Lower leg skin (tissue), 4 donors: ENCODE measurements at regions not wholly inside any gene's neighbourhood (a gene's known extent, or its start where the extent isn't known, plus 50 kb on each side); places are given as distances from the start of the nearest gene placed in this dataset.

ENCODE experiments used
- DNase-seq, 2 donors: peaks; one replicate each; pipeline ENCODE4 v3.0.0-alpha.2; 2019; ENCODE audit warnings: low spot score in 2 of 2
- H3K4me3 ChIP-seq: fragments of 200-600 bp; sonication (generic); 2 replicates; pipeline ENCODE4 v1.5.1; 2017; ENCODE audit warnings: mild to moderate bottlenecking, low read depth; ENCODE audit not compliant: poor library complexity, severe bottlenecking
- POLR2A ChIP-seq, 2 donors: fragments of 450-650 bp; IDR thresholded peaks; one replicate each; pipeline ENCODE4 v1.6.1; 2016 to 2017; ENCODE audit warnings: antibody characterized with exemption in 2 of 2, mild to moderate bottlenecking in 1 of 2, moderate library complexity in 1 of 2
- WGBS, 2 donors: methylation state at CpG; one replicate each; pipeline ENCODE4 v1.1.5; 2018; 5-methylcytosine and 5-hydroxymethylcytosine counted together
- intact Hi-C: fragments of 100-400 bp; cut with DNase I; formaldehyde crosslinking; loops from one replicate; pipeline ENCODE4 v1.15.0; 2023; ENCODE audit warnings: low total_unique reads
- TF ChIP-seq, protein P1 (sequence below), 3 donors: fragments of 450-650 bp; IDR thresholded peaks; one replicate each; pipeline ENCODE4 v1.5.1; 2016; ENCODE audit warnings: antibody characterized with exemption in 3 of 3, mild to moderate bottlenecking in 3 of 3, moderate library complexity in 2 of 3

DNA sequence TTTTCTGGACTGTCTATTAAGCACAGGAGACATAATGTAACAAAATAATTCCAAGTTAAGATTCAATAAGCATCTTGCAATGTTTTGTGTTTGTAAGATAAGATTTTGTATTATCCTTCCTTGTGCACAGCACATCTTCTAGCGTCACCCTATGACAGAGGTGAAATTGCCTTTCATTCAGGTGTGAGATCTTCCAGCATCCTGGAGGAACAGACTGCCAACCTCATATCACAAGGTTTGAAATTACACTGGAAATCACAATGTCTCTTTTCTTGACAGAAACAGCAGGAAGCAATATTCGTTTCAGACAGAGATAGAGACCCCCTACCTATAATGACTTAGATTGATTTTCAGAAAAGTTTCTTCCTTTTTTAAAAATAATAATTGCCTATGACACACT, 668.6 kb downstream of the GABRG1 start:
- intact Hi-C loops: no loop called here
- no peak for TF ChIP-seq POLR2A (IDR thresholded peaks at IDR 0.05)
- TF ChIP-seq, protein P1, sequence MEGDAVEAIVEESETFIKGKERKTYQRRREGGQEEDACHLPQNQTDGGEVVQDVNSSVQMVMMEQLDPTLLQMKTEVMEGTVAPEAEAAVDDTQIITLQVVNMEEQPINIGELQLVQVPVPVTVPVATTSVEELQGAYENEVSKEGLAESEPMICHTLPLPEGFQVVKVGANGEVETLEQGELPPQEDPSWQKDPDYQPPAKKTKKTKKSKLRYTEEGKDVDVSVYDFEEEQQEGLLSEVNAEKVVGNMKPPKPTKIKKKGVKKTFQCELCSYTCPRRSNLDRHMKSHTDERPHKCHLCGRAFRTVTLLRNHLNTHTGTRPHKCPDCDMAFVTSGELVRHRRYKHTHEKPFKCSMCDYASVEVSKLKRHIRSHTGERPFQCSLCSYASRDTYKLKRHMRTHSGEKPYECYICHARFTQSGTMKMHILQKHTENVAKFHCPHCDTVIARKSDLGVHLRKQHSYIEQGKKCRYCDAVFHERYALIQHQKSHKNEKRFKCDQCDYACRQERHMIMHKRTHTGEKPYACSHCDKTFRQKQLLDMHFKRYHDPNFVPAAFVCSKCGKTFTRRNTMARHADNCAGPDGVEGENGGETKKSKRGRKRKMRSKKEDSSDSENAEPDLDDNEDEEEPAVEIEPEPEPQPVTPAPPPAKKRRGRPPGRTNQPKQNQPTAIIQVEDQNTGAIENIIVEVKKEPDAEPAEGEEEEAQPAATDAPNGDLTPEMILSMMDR (IDR thresholded peaks at IDR 0.05): no peak
- no peak overlapping the region for H3K4me3 ChIP-seq
- 70 to 72% methylated on average over 2 of the region's 2 CpGs for WGBS, 2 donors
- no peak for DNase-seq

DNA sequence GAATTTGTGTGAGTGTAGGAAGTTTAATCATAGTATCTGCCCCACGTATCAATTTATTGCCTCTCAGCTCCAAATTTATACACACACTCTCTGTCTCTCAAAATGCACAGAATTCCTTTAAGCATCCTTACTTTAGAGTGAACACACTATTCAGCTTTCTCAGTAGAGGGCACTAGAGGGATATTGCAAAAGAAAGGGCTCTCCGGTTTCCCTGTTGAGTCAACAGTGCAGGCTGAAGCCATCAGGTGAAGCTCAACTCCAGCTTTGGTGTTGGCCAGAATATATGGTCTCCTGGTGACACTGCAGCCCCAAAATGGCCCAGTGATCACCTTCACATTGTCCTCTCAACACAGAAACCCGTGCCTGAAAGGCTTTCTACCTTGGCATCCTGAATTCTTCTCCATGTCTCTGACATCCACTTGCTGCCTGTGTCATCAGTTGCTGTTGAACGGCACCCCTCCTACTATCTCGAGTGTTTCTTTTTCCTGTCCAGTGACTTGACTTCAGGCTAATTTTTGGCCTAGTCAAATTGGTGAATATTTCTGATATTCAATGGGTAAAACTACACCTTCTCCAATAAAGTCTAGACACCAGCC, 670.5 kb downstream of the GABRG1 start:
- no peak for DNase-seq
- WGBS, 2 donors: 34% methylated on average over 5 of the region's 5 CpGs
- no peak overlapping the region for H3K4me3 ChIP-seq
- TF ChIP-seq, protein P1 (IDR thresholded peaks at IDR 0.05): no peak
- TF ChIP-seq POLR2A (IDR thresholded peaks at IDR 0.05): no peak
- intact Hi-C loops: no loop called here

DNA sequence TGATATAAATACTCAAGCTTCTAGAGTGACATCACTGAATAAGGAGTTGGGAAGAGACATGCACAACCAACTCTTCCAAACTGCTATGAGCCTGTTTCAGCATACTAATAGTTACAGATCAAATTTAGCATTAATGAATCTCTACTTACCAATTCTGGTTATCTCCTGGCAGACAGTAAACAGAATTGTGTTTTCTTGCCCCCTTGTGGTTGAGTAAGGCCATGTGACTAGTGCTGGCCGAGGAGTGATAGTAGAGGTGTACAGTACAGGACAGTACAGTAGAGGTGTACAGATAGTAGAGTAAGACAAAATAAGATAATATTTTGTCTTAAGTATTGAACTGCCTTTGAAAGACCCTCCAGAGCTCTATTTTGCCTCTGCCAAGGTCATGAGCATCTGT, 681.4 kb downstream of the GABRG1 start:
- WGBS, 2 donors: 77% methylated on average over 1 of the region's 1 CpG
- TF ChIP-seq, protein P1 (IDR thresholded peaks at IDR 0.05): no peak
- TF ChIP-seq POLR2A (IDR thresholded peaks at IDR 0.05): no peak
- no peak overlapping the region for H3K4me3 ChIP-seq
- intact Hi-C loops: no loop called here
- no peak for DNase-seq

DNA sequence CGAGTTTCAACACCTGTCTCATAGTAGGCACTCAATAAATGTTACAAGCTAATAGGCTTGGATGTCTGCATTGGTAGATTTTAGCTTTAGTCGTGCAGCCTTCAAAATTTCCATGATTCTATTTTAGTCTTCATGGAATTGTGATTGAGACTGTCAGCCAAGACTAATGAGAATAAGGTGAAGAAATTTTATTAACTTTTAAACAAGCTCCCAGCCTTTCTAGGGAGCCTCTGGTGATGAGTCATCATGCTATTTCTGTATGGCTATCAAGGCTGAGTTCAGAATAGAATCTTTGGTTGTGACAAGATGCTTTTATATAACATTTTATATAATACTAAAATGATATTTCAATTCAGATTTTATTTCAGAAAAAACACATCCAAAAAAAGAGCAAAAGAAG, 685.8 kb downstream of the GABRG1 start:
- no peak for DNase-seq
- H3K4me3 ChIP-seq: no peak overlapping the region
- intact Hi-C loops: no loop called here
- 23 to 25% methylated on average over 2 of the region's 2 CpGs for WGBS, 2 donors
- TF ChIP-seq, protein P1 (IDR thresholded peaks at IDR 0.05): no peak
- TF ChIP-seq POLR2A (IDR thresholded peaks at IDR 0.05): no peak

DNA sequence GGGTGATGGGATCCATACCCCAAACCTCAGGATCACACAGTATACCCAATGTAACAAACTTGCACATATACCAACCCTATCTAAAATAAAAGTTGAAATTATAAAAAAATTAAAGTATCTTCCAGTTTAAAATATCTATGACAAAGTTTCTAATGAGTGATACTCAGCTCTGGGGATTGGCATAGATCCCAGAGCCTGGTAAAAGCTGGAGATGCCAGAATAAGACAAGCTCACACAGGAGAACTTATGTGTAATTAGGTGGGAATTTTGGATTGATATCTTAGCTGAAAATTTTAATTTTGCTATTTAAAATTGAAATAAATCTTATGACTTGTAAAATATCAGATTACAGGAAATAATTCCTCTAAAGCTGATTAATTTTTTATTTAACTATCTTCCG, 686.5 kb downstream of the GABRG1 start:
- no peak overlapping the region for H3K4me3 ChIP-seq
- 26 to 69% methylated on average over 1 of the region's 1 CpG for WGBS, 2 donors
- DNase-seq: no peak
- intact Hi-C loops: no loop called here
- TF ChIP-seq, protein P1 (IDR thresholded peaks at IDR 0.05): no peak
- no peak for TF ChIP-seq POLR2A (IDR thresholded peaks at IDR 0.05)

DNA sequence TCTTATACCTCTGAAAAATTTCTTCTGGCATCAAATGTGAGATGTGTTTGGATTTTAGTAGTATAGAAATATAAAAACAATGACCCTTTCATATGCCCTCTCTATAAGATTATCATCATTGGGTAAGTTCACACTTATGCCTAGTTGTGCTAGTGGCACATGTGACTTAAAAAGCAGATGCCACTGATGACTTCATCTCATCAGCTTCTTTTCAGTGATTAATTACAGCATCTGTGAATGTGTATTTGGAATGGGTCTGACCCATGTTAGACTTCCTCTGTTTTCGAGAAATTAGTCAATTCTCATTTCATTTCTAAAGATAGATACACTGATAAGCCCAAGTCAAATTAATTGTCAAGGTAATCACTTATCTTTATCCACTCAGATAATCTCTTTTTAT, 698.7 kb downstream of the GABRG1 start:
- 36 to 53% methylated on average over 1 of the region's 1 CpG for WGBS, 2 donors

More for the DNA sequence above, 698.7 kb downstream of the GABRG1 start:
- DNase-seq: no peak
- TF ChIP-seq, protein P1 (IDR thresholded peaks at IDR 0.05): no peak
- H3K4me3 ChIP-seq: no peak overlapping the region
- intact Hi-C loops: no loop called here
